ENCODE measurements at regions not wholly inside any gene's neighbourhood (a gene's known extent, or its start where the extent isn't known, plus 50 kb on each side); places are given as distances from the start of the nearest gene placed in this dataset.

GRCh38 chr7:142384493-142384922 lies 126.7 kb upstream of the PRSS58 start:
- DNase-seq (ENCODE audit: low read depth) = peak; percentile 67
- TF ChIP-seq CTCF (IDR thresholded peaks at IDR 0.05; ENCODE audit: control insufficient read depth, insufficient read depth, low read depth, low read length, missing control alignments) = no peak
- no peak overlapping the region for H3K4me3 ChIP-seq (ENCODE audit: control insufficient read depth, low read depth, low read length)

GRCh38 chr7:142383841-142384492 lies 126.1 kb upstream of the PRSS58 start:
- TF ChIP-seq CTCF (IDR thresholded peaks at IDR 0.05; ENCODE audit: control insufficient read depth, insufficient read depth, low read depth, low read length, missing control alignments) = no peak
- no peak overlapping the region for H3K4me3 ChIP-seq (ENCODE audit: control insufficient read depth, low read depth, low read length)
- DNase-seq (ENCODE audit: low read depth) = no peak

- no peak for DNase-seq (ENCODE audit: low read depth)
- TF ChIP-seq CTCF (IDR thresholded peaks at IDR 0.05; ENCODE audit: control insufficient read depth, insufficient read depth, low read depth, low read length, missing control alignments) = no peak
- H3K4me3 ChIP-seq (ENCODE audit: control insufficient read depth, low read depth, low read length) = no peak overlapping the region
Measured at GRCh38 chr7:142381727-142382390, 124.0 kb upstream of the PRSS58 start.

GRCh38 chr7:142380069-142380468 lies 122.2 kb upstream of the PRSS58 start:
- no peak overlapping the region for H3K4me3 ChIP-seq (ENCODE audit: control insufficient read depth, low read depth, low read length)
- no peak for DNase-seq (ENCODE audit: low read depth)
- TF ChIP-seq CTCF (IDR thresholded peaks at IDR 0.05; ENCODE audit: control insufficient read depth, insufficient read depth, low read depth, low read length, missing control alignments) = no peak

GRCh38 chr7:142379201-142379885 lies 121.5 kb upstream of the PRSS58 start:
- no peak for DNase-seq (ENCODE audit: low read depth)
- no peak overlapping the region for H3K4me3 ChIP-seq (ENCODE audit: control insufficient read depth, low read depth, low read length)
- no peak for TF ChIP-seq CTCF (IDR thresholded peaks at IDR 0.05; ENCODE audit: control insufficient read depth, insufficient read depth, low read depth, low read length, missing control alignments)

GRCh38 chr7:142377567-142377966 lies 119.7 kb upstream of the PRSS58 start:
- TF ChIP-seq CTCF (IDR thresholded peaks at IDR 0.05; ENCODE audit: control insufficient read depth, insufficient read depth, low read depth, low read length, missing control alignments) = no peak
- no peak for DNase-seq (ENCODE audit: low read depth)
- H3K4me3 ChIP-seq (ENCODE audit: control insufficient read depth, low read depth, low read length) = no peak overlapping the region
